ENCODE measurements at regions not wholly inside any gene's neighbourhood (a gene's known extent, or its start where the extent isn't known, plus 50 kb on each side); places are given as distances from the start of the nearest gene placed in this dataset.

DNA sequence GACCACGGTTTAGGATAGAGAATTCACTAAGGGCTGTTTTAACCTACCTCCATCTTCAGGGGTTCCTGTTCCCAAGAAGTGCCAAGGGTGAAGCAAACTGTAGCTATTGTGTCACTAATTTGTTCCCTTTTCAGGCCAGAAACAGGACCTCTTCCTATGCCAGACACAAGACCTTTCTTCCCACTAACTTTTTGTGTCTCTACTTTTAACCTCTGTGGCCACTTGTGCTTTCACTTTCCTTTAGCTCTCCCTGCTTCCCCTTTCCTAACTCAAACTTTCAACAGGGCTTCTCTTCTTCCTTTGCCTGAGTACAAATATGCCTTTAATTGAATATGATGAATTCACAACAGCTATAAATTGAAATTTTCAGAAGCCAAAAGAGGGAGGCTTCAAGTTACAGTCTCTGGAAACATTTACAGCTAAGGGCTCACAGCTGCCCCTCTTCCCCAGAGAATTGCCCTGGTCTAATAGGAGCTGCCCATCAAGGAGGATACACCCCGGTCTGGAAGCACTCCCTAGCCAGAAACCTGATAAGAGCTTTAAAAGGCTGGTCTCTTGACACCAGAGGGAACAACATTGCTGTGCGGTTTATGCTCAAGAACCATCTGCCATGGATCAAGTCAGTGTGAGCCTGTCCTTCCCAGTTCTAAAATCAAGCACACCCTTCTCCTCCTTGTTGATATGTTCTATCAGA is 61.7 kb upstream of the PLS3 start:
- Histone ChIP-seq H3K4me3 (IDR thresholded peaks at IDR 0.05; ENCODE audit: insufficient read depth, low read depth, low read length) (no peak overlapping the region), H4K20me1 (ENCODE audit: insufficient read depth) (no peaks in the 10 kb centered on the region), H3K4me2 (no peak overlapping the region), H3K79me2 (ENCODE audit: insufficient read depth, low read depth) (no peaks in the 10 kb centered on the region), H3K27ac (no peak overlapping the region), H3K4me1 (ENCODE audit: low read depth, poor library complexity, severe bottlenecking) (peaks cover 20% of the 10 kb centered on the region), H3K9ac (no peak overlapping the region), H2AFZ (ENCODE audit: low read depth) (no peak overlapping the region), H3K36me3 (ENCODE audit: insufficient read depth) (no peaks in the 10 kb centered on the region), H3K27me3 (ENCODE audit: insufficient read depth, low read depth) (no peaks in the 10 kb centered on the region)
- TF ChIP-seq, protein P1, sequence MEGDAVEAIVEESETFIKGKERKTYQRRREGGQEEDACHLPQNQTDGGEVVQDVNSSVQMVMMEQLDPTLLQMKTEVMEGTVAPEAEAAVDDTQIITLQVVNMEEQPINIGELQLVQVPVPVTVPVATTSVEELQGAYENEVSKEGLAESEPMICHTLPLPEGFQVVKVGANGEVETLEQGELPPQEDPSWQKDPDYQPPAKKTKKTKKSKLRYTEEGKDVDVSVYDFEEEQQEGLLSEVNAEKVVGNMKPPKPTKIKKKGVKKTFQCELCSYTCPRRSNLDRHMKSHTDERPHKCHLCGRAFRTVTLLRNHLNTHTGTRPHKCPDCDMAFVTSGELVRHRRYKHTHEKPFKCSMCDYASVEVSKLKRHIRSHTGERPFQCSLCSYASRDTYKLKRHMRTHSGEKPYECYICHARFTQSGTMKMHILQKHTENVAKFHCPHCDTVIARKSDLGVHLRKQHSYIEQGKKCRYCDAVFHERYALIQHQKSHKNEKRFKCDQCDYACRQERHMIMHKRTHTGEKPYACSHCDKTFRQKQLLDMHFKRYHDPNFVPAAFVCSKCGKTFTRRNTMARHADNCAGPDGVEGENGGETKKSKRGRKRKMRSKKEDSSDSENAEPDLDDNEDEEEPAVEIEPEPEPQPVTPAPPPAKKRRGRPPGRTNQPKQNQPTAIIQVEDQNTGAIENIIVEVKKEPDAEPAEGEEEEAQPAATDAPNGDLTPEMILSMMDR (conservative IDR thresholded peaks at IDR 0.05; ENCODE audit: low read depth, low read length) = no peak

DNA sequence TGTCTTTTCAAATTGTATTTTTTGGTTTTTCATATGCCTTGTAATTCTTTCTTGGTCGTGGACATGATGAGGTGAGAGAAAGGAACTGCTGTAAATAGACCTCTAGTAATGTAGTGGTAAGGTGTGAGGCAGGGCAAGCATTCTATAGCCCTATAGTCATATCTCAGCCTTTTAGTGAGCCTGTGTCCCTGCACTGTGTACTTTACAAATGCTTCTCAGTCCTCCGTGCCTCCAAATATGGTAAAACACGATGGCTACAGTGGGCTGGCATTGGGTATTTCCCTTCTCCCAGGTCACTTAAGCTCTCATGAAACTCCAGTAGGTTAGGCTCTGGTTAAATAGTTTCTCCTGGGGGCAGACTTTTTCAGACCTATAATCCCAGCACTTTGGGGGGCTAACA is 57.9 kb upstream of the PLS3 start:
- Histone ChIP-seq H3K36me3 (ENCODE audit: insufficient read depth) (no peaks in the 10 kb centered on the region), H3K4me2 (no peak overlapping the region)
- TF ChIP-seq, protein P1 (conservative IDR thresholded peaks at IDR 0.05; ENCODE audit: low read depth, low read length) = no peak

DNA sequence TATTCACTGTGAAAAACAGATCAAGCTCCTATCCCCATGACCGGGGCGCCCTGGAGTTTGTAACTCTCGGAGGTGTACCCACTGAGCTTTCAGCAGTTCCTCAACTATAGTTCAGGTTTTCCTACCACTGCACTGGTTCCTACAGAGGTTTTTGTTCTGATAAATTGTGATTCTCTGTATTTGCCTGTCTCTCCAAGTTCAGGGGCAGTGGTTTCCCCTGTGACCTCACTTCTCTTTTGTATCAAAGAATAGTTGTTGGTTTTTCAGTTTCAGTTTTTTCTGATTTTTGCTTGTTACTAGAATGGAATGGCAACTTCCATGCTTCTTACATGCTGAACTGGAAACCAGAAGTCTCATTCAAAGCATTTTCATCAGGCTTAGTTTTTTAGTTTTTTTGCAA is 56.8 kb upstream of the PLS3 start:
- Histone ChIP-seq H3K4me2 (peak overlapping the region; percentile 39), H3K79me2 (ENCODE audit: insufficient read depth, low read depth) (no peaks in the 10 kb centered on the region), H3K27me3 (ENCODE audit: insufficient read depth, low read depth) (no peaks in the 10 kb centered on the region), H3K36me3 (ENCODE audit: insufficient read depth) (no peaks in the 10 kb centered on the region), H2AFZ (ENCODE audit: low read depth) (peak overlapping the region; percentile 39), H4K20me1 (ENCODE audit: insufficient read depth) (no peaks in the 10 kb centered on the region), H3K9ac (no peak overlapping the region; the same call in 1 of the 2 replicates), H3K4me1 (ENCODE audit: low read depth, poor library complexity, severe bottlenecking) (peaks cover 21% of the 10 kb centered on the region), H3K27ac (peak overlapping the region; percentile 27; the same call in 1 of the 2 replicates), H3K4me3 (IDR thresholded peaks at IDR 0.05; ENCODE audit: insufficient read depth, low read depth, low read length) (no peak overlapping the region)
- TF ChIP-seq, protein P1 (conservative IDR thresholded peaks at IDR 0.05; ENCODE audit: low read depth, low read length) = no peak

More for the DNA sequence above, 57.9 kb upstream of the PLS3 start:
- Histone ChIP-seq H3K79me2 (ENCODE audit: insufficient read depth, low read depth) (no peaks in the 10 kb centered on the region), H3K4me1 (ENCODE audit: low read depth, poor library complexity, severe bottlenecking) (peaks cover 25% of the 10 kb centered on the region), H3K9ac (no peak overlapping the region), H3K4me3 (IDR thresholded peaks at IDR 0.05; ENCODE audit: insufficient read depth, low read depth, low read length) (no peak overlapping the region), H3K27ac (no peak overlapping the region), H2AFZ (ENCODE audit: low read depth) (no peak overlapping the region), H3K27me3 (ENCODE audit: insufficient read depth, low read depth) (no peaks in the 10 kb centered on the region), H4K20me1 (ENCODE audit: insufficient read depth) (no peaks in the 10 kb centered on the region)
